Tibial nerve (tissue), 4 donors: ENCODE measurements at regions not wholly inside any gene's neighbourhood (a gene's known extent, or its start where the extent isn't known, plus 50 kb on each side); places are given as distances from the start of the nearest gene placed in this dataset.

ENCODE experiments used
- CTCF ChIP-seq, 5 experiments: fragments of 200-600 bp in 3 of 5; fragments of 450-650 bp in 2 of 5; sonication (generic) in 3 of 5; IDR thresholded peaks; one replicate each; pipeline ENCODE4 v1.5.1; 2016 to 2019; ENCODE audit warnings: antibody characterized with exemption in 5 of 5, mild to moderate bottlenecking in 3 of 5, moderate library complexity in 2 of 5
- EP300 ChIP-seq, 2 donors: sonication (generic); formaldehyde crosslinking; IDR thresholded peaks; one replicate each; pipeline ENCODE4 v1.6.1; 2017; ENCODE audit warnings: antibody characterized with exemption in 2 of 2, mild to moderate bottlenecking in 1 of 2
- POLR2A ChIP-seq, 2 donors: fragments of 450-650 bp; IDR thresholded peaks; one replicate each; pipeline ENCODE4 v1.6.1; 2017; ENCODE audit warnings: antibody characterized with exemption in 2 of 2, mild to moderate bottlenecking in 2 of 2, moderate library complexity in 2 of 2

GRCh38 chr11:105344938-105345337 lies 205.4 kb upstream of the CARD18 start:
- TF ChIP-seq CTCF (IDR thresholded peaks at IDR 0.05) (no peak), POLR2A (IDR thresholded peaks at IDR 0.05) (no peak), EP300 (IDR thresholded peaks at IDR 0.05) (no peak)
